ENCODE measurements at regions not wholly inside any gene's neighbourhood (a gene's known extent, or its start where the extent isn't known, plus 50 kb on each side); places are given as distances from the start of the nearest gene placed in this dataset.

DNA sequence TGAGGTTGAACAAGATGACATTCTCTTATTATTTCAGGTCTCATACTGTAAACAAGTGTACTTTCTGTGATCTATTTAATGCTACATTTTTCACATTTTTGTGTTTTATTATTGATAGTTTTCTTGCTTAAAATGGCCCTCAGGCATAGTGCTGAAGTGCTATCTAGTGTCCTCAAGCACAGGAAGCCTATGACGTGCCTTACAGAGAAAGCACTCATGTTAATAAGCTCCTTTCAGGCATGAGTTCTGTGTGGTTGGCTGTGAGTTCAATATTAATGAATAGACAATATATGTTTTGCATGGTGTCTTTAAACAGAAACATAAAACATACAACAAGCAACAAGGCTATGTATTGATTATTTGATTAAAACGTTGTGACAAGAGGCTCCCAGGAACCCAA is 450.1 kb downstream of the PLK2 start:
- Histone ChIP-seq H3K9me3 (no peaks in the 10 kb centered on the region), H3K36me3 (no peaks in the 10 kb centered on the region), H3K27me3 (ENCODE audit: low read depth) (no peaks in the 10 kb centered on the region), H3K4me3 (no peak overlapping the region), H3K4me1 (no peaks in the 10 kb centered on the region), H3K27ac (no peak overlapping the region)
- TF ChIP-seq, protein P1, sequence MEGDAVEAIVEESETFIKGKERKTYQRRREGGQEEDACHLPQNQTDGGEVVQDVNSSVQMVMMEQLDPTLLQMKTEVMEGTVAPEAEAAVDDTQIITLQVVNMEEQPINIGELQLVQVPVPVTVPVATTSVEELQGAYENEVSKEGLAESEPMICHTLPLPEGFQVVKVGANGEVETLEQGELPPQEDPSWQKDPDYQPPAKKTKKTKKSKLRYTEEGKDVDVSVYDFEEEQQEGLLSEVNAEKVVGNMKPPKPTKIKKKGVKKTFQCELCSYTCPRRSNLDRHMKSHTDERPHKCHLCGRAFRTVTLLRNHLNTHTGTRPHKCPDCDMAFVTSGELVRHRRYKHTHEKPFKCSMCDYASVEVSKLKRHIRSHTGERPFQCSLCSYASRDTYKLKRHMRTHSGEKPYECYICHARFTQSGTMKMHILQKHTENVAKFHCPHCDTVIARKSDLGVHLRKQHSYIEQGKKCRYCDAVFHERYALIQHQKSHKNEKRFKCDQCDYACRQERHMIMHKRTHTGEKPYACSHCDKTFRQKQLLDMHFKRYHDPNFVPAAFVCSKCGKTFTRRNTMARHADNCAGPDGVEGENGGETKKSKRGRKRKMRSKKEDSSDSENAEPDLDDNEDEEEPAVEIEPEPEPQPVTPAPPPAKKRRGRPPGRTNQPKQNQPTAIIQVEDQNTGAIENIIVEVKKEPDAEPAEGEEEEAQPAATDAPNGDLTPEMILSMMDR (IDR thresholded peaks at IDR 0.05): no peak
- DNase-seq (no peak), ATAC-seq (no peak)
- intact Hi-C loops (cut with DNase I): no loop called here

DNA sequence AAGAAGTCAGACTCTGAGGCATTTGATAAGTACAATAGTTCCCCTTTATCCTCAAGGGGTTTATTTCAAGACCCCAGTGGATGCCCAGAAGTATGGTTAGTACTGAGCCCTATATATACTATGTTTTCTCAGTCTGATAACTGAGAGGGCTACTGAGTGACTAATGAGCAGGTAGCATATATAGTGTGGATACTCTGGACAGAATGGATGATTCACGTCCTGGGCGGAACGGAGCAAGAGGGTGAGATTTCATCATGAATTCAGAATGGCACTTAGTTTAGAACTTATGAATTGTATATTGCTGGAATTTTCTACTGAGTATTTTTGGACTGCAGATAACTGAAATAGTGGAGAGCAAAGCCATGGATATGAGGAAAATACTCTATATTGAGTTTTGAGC is 457.6 kb downstream of the PLK2 start:
- Histone ChIP-seq H3K9me3 (no peaks in the 10 kb centered on the region), H3K4me3 (no peak overlapping the region), H3K4me1 (no peaks in the 10 kb centered on the region), H3K36me3 (no peaks in the 10 kb centered on the region), H3K27me3 (ENCODE audit: low read depth) (no peaks in the 10 kb centered on the region), H3K27ac (no peak overlapping the region)
- intact Hi-C loops (cut with DNase I): no loop called here
- ATAC-seq (no peak), DNase-seq (no peak)
- TF ChIP-seq, protein P1 (IDR thresholded peaks at IDR 0.05): no peak

DNA sequence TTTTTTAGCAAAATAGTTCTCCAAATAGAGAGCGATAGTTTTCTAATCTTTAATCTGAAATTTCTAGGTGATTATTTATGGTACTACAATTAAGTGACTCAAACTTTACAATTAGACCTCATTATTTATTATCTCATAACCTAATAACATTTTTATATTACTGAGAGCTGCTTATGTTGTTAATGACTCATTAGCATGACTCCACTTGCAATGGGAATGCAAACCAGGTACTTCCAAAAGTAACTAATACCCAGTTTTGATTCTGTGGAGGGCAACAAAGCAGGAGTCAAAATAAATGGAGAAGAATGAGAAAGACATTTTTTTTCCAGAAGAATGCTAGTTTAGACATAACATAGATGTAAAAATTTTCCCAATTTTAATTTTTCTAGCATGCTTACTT is 466.0 kb downstream of the PLK2 start:
- no peak for ATAC-seq
- Histone ChIP-seq H3K36me3 (no peaks in the 10 kb centered on the region), H3K4me3 (no peak overlapping the region), H3K27ac (no peak overlapping the region), H3K4me1 (no peaks in the 10 kb centered on the region), H3K27me3 (ENCODE audit: low read depth) (no peaks in the 10 kb centered on the region), H3K9me3 (no peaks in the 10 kb centered on the region)
- no peak for DNase-seq
- intact Hi-C loops (cut with DNase I): no loop called here
- TF ChIP-seq, protein P1 (IDR thresholded peaks at IDR 0.05): no peak

GRCh38 chr5:57989378-57989777 is 470.5 kb downstream of the PLK2 start:
- TF ChIP-seq, protein P1 (IDR thresholded peaks at IDR 0.05): no peak
- Histone ChIP-seq H3K27ac (no peak overlapping the region), H3K9me3 (no peaks in the 10 kb centered on the region), H3K4me3 (no peak overlapping the region), H3K36me3 (no peaks in the 10 kb centered on the region), H3K27me3 (ENCODE audit: low read depth) (no peaks in the 10 kb centered on the region), H3K4me1 (no peaks in the 10 kb centered on the region)
- intact Hi-C loops (cut with DNase I): no loop called here
- ATAC-seq (no peak), DNase-seq (no peak)

DNA sequence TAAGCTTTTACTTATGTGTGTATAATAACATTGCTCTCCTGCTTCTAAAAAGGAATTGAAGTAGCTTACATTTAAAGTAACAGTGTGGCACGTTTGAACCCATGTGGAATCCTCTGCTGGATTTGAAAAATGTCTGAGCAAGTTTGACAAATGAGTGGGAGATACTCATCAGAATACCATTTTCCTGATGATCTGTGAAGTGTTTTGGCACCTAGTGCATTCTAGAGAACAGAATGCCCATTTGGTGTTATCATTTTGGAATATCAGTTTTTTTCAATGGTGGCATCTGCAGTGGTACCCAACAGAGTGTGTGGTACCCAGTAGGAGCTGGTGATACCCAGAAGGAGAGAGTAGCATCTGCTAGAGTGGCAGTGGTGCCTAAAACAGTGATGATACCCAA is 471.1 kb downstream of the PLK2 start:
- H3K4me3 ChIP-seq: no peak overlapping the region
- no peaks in the 10 kb centered on the region for H3K4me1 ChIP-seq
- ATAC-seq: no peak
- no peaks in the 10 kb centered on the region for H3K9me3 ChIP-seq
- TF ChIP-seq, protein P1 (IDR thresholded peaks at IDR 0.05): no peak
- no peak overlapping the region for H3K27ac ChIP-seq
- DNase-seq: no peak
- intact Hi-C loops (cut with DNase I): no loop called here
- no peaks in the 10 kb centered on the region for H3K27me3 ChIP-seq (ENCODE audit: low read depth)
- no peaks in the 10 kb centered on the region for H3K36me3 ChIP-seq

DNA sequence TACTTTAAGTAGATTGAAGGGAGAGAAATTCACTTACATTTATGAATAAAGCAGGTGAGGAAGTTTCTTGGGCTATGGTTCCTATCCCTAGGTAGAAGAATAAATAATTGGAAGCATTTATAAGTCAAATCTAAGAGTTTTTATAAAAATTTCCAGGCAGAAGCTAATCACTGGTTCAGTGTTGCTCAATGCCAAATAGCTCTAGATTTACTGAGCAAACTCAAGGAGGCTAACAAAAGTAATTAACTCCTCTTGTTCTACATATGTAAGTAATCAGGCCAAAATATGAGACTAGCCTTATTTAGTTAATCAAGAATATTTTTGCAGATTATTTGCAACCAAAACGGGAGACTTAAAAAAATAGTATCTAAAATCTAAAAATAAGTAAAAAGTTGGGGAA is 472.3 kb downstream of the PLK2 start:
- DNase-seq (no peak), ATAC-seq (no peak)
- Histone ChIP-seq H3K4me1 (no peaks in the 10 kb centered on the region), H3K4me3 (no peak overlapping the region), H3K27ac (no peak overlapping the region), H3K36me3 (no peaks in the 10 kb centered on the region), H3K9me3 (no peaks in the 10 kb centered on the region), H3K27me3 (ENCODE audit: low read depth) (no peaks in the 10 kb centered on the region)
- intact Hi-C loops (cut with DNase I): no loop called here
- TF ChIP-seq, protein P1 (IDR thresholded peaks at IDR 0.05): no peak

Measured in lower lobe of right lung (tissue), 2 donors.